SK-N-SH treated with all-trans-retinoic acid at 6 μM for 48 hours (cell line): ENCODE measurements at regions not wholly inside any gene's neighbourhood (a gene's known extent, or its start where the extent isn't known, plus 50 kb on each side); places are given as distances from the start of the nearest gene placed in this dataset.

Experiments
- ATAC-seq: fragments of 200-7000 bp; cut with Tn5 transposase; 3 replicates; pipeline ENCODE4 v1.9.1; 2020; ENCODE audit warnings: mild to moderate bottlenecking, moderate library complexity
- ARNTL ChIP-seq: fragments of 450-650 bp; formaldehyde crosslinking; IDR thresholded peaks from 2 replicates; pipeline ENCODE4 v1.5.0; 2020; ENCODE audit warnings: low read depth, mild to moderate bottlenecking, moderate library complexity, borderline replicate concordance
- BACH2 ChIP-seq: fragments of 250-450 bp; sonication (Bioruptor Pico); IDR thresholded peaks from 2 replicates; pipeline ENCODE4 v1.9.0; 2021; ENCODE audit warnings: mild to moderate bottlenecking, borderline replicate concordance
- ESRRG ChIP-seq: fragments of 250-450 bp; sonication (Bioruptor Pico); IDR thresholded peaks from 2 replicates; pipeline ENCODE4 v1.6.1; 2021; ENCODE audit warnings: mild to moderate bottlenecking
- GLIS3 ChIP-seq: fragments of 250-450 bp; sonication (Bioruptor Pico); IDR thresholded peaks from 2 replicates; pipeline ENCODE4 v1.5.0; 2020; ENCODE audit warnings: mild to moderate bottlenecking, moderate library complexity
- OSR1 ChIP-seq: fragments of 250-450 bp; sonication (Bioruptor Pico); IDR thresholded peaks from 2 replicates; pipeline ENCODE4 v1.8.0; 2022; ENCODE audit warnings: moderate library complexity, mild to moderate bottlenecking, inconsistent platforms
- PPARA ChIP-seq: fragments of 250-450 bp; sonication (Bioruptor Pico); IDR thresholded peaks from 2 replicates; pipeline ENCODE4 v1.5.0; 2020; ENCODE audit warnings: mild to moderate bottlenecking, borderline replicate concordance
- RARB ChIP-seq: fragments of 250-450 bp; sonication (Bioruptor Pico); IDR thresholded peaks from 2 replicates; pipeline ENCODE4 v1.8.0; 2021; ENCODE audit warnings: mild to moderate bottlenecking, moderate library complexity
- SNAI2 ChIP-seq: fragments of 250-450 bp; sonication (Bioruptor Pico); IDR thresholded peaks from 2 replicates; pipeline ENCODE4 v1.5.0; 2020; ENCODE audit warnings: mild to moderate bottlenecking, moderate library complexity
- TOX ChIP-seq: fragments of 250-450 bp; sonication (Bioruptor Pico); IDR thresholded peaks from 2 replicates; pipeline ENCODE4 v1.8.0; 2021; ENCODE audit warnings: mild to moderate bottlenecking, moderate library complexity, borderline replicate concordance
- ZC3H10 ChIP-seq: fragments of 250-450 bp; sonication (Bioruptor Pico); IDR thresholded peaks from 2 replicates; pipeline ENCODE4 v1.5.1; 2021; ENCODE audit warnings: mild to moderate bottlenecking, moderate library complexity
- ZFP30 ChIP-seq: fragments of 450-650 bp; formaldehyde crosslinking; IDR thresholded peaks from 2 replicates; pipeline ENCODE4 v1.5.0; 2022; ENCODE audit warnings: mild to moderate bottlenecking, moderate library complexity
- ZNF70 ChIP-seq: fragments of 450-650 bp; formaldehyde crosslinking; IDR thresholded peaks from 2 replicates; pipeline ENCODE4 v1.5.0; 2020; ENCODE audit warnings: mild to moderate bottlenecking, moderate library complexity
- ZNF8 ChIP-seq: fragments of 450-650 bp; formaldehyde crosslinking; IDR thresholded peaks from 2 replicates; pipeline ENCODE4 v1.5.0; 2020; ENCODE audit warnings: mild to moderate bottlenecking, moderate library complexity
- TF ChIP-seq, protein P1 (sequence below): fragments of 250-450 bp; sonication (Bioruptor Pico); IDR thresholded peaks from 2 replicates; pipeline ENCODE4 v1.5.0; 2020; ENCODE audit warnings: mild to moderate bottlenecking, moderate library complexity
- TF ChIP-seq, protein P2 (sequence below): fragments of 250-450 bp; sonication (Bioruptor Pico); IDR thresholded peaks from 2 replicates; pipeline ENCODE4 v1.5.1; 2021; ENCODE audit warnings: mild to moderate bottlenecking, moderate library complexity
- TF ChIP-seq, protein P3 (sequence below): fragments of 250-450 bp; sonication (Bioruptor Pico); IDR thresholded peaks from 2 replicates; pipeline ENCODE4 v1.8.0; 2021; ENCODE audit warnings: low read depth, mild to moderate bottlenecking, moderate library complexity, borderline replicate concordance
- TF ChIP-seq, protein P4 (sequence below): fragments of 250-450 bp; sonication (Bioruptor Pico); IDR thresholded peaks from 2 replicates; pipeline ENCODE4 v1.8.0; 2020; ENCODE audit warnings: mild to moderate bottlenecking, moderate library complexity, borderline replicate concordance

DNA sequence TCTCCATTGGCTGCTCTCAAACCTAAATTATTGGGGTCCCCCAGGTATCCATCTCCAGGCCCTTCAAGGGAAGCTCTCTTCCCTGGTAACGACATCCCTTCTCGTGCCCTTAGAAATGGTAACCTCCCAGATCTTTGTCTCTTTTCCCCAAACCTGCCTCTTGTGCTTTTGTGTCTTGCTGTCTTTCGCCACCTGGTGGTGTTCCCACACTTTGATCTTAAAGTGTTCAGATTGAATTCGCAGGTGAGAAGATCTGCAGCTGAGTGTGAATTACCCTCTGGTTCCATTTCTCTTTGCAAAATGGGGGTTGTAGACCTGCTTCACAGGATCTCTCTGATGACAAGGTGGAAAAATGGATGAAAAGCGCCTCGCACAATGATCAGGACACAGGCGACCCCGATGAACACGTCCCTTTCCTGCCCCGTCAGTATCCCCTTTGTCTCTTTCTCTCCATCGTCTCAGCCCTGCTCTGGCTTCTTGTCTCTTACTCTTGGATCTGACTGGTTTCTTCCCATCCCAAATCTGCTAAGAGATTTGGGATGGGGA is 53.1 kb downstream of the DOP1B start:
- ATAC-seq, result peak; percentile 67

DNA sequence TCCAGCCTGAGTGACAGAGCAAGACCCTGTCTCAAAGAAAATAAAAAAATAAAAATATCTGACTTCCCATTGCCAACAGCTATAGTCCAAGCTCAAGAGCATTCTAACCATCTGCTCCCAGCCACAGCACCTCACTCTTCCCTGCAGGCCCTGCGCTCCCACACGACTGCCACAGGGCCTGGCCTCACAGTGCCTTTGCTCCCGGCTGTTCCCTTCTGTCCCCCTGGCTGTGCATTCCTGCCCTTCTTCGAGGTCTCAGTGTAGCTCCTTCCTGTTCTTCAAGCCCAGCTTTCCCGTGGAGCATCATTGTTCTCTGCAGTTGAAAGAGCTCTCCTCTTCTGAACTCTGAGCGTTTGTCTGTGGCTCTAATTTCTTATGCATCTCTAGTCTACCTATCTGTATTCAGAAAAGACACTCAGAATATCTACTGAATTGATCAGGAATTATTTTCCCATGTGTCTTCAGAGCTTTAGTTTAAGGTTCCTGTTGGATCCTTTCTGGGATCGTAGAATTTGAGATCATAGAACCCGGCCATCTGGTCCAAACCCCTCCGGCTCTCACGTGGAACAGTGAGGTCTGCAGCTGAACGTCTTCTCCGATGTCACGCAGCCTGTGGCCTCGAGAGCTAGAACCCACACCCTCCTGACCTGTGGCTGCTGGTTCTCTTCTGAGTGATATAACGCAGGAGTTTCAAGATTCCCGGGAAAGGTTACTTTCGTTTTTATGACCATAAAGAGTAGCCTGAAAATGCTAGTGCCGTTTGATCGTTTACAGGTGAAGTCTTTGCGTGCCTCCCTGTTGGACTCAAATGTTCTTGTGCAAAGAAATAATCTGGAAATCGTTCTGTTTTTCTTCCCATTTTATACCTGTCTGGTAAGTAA is 54.4 kb downstream of the DOP1B start:
- peak; percentile 7; the same call in 1 of the 3 replicates for ATAC-seq
- TF ChIP-seq, protein P1, sequence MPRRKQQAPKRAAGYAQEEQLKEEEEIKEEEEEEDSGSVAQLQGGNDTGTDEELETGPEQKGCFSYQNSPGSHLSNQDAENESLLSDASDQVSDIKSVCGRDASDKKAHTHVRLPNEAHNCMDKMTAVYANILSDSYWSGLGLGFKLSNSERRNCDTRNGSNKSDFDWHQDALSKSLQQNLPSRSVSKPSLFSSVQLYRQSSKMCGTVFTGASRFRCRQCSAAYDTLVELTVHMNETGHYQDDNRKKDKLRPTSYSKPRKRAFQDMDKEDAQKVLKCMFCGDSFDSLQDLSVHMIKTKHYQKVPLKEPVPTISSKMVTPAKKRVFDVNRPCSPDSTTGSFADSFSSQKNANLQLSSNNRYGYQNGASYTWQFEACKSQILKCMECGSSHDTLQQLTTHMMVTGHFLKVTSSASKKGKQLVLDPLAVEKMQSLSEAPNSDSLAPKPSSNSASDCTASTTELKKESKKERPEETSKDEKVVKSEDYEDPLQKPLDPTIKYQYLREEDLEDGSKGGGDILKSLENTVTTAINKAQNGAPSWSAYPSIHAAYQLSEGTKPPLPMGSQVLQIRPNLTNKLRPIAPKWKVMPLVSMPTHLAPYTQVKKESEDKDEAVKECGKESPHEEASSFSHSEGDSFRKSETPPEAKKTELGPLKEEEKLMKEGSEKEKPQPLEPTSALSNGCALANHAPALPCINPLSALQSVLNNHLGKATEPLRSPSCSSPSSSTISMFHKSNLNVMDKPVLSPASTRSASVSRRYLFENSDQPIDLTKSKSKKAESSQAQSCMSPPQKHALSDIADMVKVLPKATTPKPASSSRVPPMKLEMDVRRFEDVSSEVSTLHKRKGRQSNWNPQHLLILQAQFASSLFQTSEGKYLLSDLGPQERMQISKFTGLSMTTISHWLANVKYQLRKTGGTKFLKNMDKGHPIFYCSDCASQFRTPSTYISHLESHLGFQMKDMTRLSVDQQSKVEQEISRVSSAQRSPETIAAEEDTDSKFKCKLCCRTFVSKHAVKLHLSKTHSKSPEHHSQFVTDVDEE, result no peak
- TF ChIP-seq ZFP30 (CRISPR knock-in tag) (no peak), PPARA (no peak), GLIS3 (CRISPR knock-in tag) (no peak), ZNF70 (CRISPR knock-in tag) (no peak), ZNF8 (CRISPR knock-in tag) (no peak), ZC3H10 (CRISPR knock-in tag) (no peak), OSR1 (CRISPR knock-in tag) (no peak)
- TF ChIP-seq, protein P2, sequence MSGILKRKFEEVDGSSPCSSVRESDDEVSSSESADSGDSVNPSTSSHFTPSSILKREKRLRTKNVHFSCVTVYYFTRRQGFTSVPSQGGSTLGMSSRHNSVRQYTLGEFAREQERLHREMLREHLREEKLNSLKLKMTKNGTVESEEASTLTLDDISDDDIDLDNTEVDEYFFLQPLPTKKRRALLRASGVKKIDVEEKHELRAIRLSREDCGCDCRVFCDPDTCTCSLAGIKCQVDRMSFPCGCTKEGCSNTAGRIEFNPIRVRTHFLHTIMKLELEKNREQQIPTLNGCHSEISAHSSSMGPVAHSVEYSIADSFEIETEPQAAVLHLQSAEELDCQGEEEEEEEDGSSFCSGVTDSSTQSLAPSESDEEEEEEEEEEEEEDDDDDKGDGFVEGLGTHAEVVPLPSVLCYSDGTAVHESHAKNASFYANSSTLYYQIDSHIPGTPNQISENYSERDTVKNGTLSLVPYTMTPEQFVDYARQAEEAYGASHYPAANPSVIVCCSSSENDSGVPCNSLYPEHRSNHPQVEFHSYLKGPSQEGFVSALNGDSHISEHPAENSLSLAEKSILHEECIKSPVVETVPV, result no peak
- TF ChIP-seq, protein P3, sequence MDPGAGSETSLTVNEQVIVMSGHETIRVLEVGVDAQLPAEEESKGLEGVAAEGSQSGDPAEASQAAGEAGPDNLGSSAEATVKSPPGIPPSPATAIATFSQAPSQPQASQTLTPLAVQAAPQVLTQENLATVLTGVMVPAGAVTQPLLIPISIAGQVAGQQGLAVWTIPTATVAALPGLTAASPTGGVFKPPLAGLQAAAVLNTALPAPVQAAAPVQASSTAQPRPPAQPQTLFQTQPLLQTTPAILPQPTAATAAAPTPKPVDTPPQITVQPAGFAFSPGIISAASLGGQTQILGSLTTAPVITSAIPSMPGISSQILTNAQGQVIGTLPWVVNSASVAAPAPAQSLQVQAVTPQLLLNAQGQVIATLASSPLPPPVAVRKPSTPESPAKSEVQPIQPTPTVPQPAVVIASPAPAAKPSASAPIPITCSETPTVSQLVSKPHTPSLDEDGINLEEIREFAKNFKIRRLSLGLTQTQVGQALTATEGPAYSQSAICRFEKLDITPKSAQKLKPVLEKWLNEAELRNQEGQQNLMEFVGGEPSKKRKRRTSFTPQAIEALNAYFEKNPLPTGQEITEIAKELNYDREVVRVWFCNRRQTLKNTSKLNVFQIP (CRISPR knock-in tag), result no peak
- TF ChIP-seq, protein P4, sequence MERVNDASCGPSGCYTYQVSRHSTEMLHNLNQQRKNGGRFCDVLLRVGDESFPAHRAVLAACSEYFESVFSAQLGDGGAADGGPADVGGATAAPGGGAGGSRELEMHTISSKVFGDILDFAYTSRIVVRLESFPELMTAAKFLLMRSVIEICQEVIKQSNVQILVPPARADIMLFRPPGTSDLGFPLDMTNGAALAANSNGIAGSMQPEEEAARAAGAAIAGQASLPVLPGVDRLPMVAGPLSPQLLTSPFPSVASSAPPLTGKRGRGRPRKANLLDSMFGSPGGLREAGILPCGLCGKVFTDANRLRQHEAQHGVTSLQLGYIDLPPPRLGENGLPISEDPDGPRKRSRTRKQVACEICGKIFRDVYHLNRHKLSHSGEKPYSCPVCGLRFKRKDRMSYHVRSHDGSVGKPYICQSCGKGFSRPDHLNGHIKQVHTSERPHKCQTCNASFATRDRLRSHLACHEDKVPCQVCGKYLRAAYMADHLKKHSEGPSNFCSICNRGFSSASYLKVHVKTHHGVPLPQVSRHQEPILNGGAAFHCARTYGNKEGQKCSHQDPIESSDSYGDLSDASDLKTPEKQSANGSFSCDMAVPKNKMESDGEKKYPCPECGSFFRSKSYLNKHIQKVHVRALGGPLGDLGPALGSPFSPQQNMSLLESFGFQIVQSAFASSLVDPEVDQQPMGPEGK (CRISPR knock-in tag), result no peak
- TF ChIP-seq, all 23 proteins: peak for 0

More for the DNA sequence above, 53.1 kb downstream of the DOP1B start:
- TF ChIP-seq, protein P1, result no peak
- TF ChIP-seq RARB (no peak), GLIS3 (CRISPR knock-in tag) (no peak), PPARA (no peak), OSR1 (CRISPR knock-in tag) (no peak), BACH2 (CRISPR knock-in tag) (no peak), ESRRG (no peak), TOX (no peak), SNAI2 (CRISPR knock-in tag) (no peak), ARNTL (CRISPR knock-in tag) (no peak), ZNF8 (CRISPR knock-in tag) (no peak)
- TF ChIP-seq, protein P2, result no peak
